ENCODE measurements at regions not wholly inside any gene's neighbourhood (a gene's known extent, or its start where the extent isn't known, plus 50 kb on each side); places are given as distances from the start of the nearest gene placed in this dataset.

GRCh38 chr18:46289931-46290330, 185.7 kb downstream of the HAUS1 start:
- TF ChIP-seq CTCF (IDR thresholded peaks at IDR 0.05) (no peak), POLR2A (IDR thresholded peaks at IDR 0.05) (no peak)

Data from Peyer's patch (tissue), 4 donors.